Endothelial cell of umbilical vein (primary cell): ENCODE measurements at regions not wholly inside any gene's neighbourhood (a gene's known extent, or its start where the extent isn't known, plus 50 kb on each side); places are given as distances from the start of the nearest gene placed in this dataset.

ENCODE experiments used
- BruUV-seq: library from RNA; stranded (reverse); fragments of 400-500 nt; replicated peaks from 2 replicates; lab custom pipeline; 2021; lab: Mats Ljungman, UMichigan
- CTCF ChIA-PET: fragments of 300-600, 350-600 bp; sonication (Branson Sonifier 250); formaldehyde crosslinking; loops from one replicate; lab custom pipeline; 2021; ENCODE audit warnings: antibody characterized with exemption, inconsistent platforms; lab: Charles Lee
- POLR2A ChIA-PET: fragments of 300-600, 350-600 bp; sonication (Branson Sonifier 250); formaldehyde crosslinking; loops from one replicate; lab custom pipeline; 2021; ENCODE audit warnings: antibody characterized with exemption, inconsistent platforms; lab: Charles Lee
- DNase-seq: peaks from one replicate; pipeline ENCODE4 v3.0.0-alpha.2; 2011; ENCODE audit warnings: low read depth, low spot score
- FAIRE-seq: peaks from 2 replicates; lab custom pipeline; 2011; peaks lifted over from hg19 to GRCh38; lab: Jason Lieb, UNC
- H2AFZ ChIP-seq: 2 replicates; pipeline ENCODE4 v1.6.0; 2012; ENCODE audit warnings: low read depth, low read length, control low read depth, inconsistent platforms
- H3K27ac ChIP-seq: 2 replicates; pipeline ENCODE4 v1.5.1; 2011; ENCODE audit warnings: low read depth, mild to moderate bottlenecking, control low read depth, low read length, moderate library complexity; ENCODE audit not compliant: insufficient read depth
- H3K27me3 ChIP-seq, 2 experiments: 2 replicates each; pipeline versions ENCODE4 v1.6.0 to v1.6.1; 2011; ENCODE audit warnings: low read length in 2 of 2, mixed read lengths in 1 of 2; ENCODE audit not compliant: control insufficient read depth in 2 of 2, insufficient read depth in 2 of 2
- H3K36me3 ChIP-seq, 2 experiments: 2 replicates in 1 of 2; 3 replicates in 1 of 2; pipeline ENCODE4 v1.5.1; 2011; ENCODE audit warnings: low read length in 2 of 2, mild to moderate bottlenecking in 1 of 2, moderate library complexity in 1 of 2; ENCODE audit not compliant: control insufficient read depth in 2 of 2, insufficient read depth in 2 of 2; ENCODE audit errors: extremely low read depth in 1 of 2
- H3K4me1 ChIP-seq: 3 replicates; pipeline ENCODE4 v1.5.1; 2011; ENCODE audit warnings: mild to moderate bottlenecking, low read length; ENCODE audit not compliant: control insufficient read depth, insufficient read depth; ENCODE audit errors: extremely low read depth
- H3K4me2 ChIP-seq: 2 replicates; pipeline ENCODE4 v1.6.1; 2011; ENCODE audit warnings: low read length, control low read depth, mixed read lengths; ENCODE audit not compliant: insufficient read depth
- H3K4me3 ChIP-seq, 3 experiments: fragments of 200-600 bp in 1 of 3; sonication (generic), shearing (Covaris generic) in 1 of 3; replicated peaks in 1 of 3; 2 replicates each; pipeline ENCODE4 v1.5.1; 2011 to 2016; ENCODE audit warnings: control low read depth in 3 of 3, low read length in 3 of 3, mild to moderate bottlenecking in 2 of 3, inconsistent platforms in 1 of 3, low read depth in 1 of 3, moderate library complexity in 1 of 3; ENCODE audit not compliant: insufficient read depth in 1 of 3
- H3K79me2 ChIP-seq: 2 replicates; pipeline ENCODE4 v1.6.0; 2012; ENCODE audit warnings: low read length, inconsistent platforms; ENCODE audit not compliant: control insufficient read depth, insufficient read depth
- H3K9ac ChIP-seq: replicated peaks from 2 replicates; pipeline ENCODE3; 2011; ENCODE audit warnings: low read length, control low read depth; ENCODE audit not compliant: insufficient read depth; ENCODE audit errors: extremely low read depth
- H3K9me1 ChIP-seq: replicated peaks from 3 replicates; pipeline ENCODE4 v1.6.0; 2011; ENCODE audit warnings: mild to moderate bottlenecking, low read length; ENCODE audit not compliant: control insufficient read depth, insufficient read depth; ENCODE audit errors: extremely low read depth
- H3K9me3 ChIP-seq: replicated peaks from 2 replicates; pipeline ENCODE4 v1.5.1; 2012; ENCODE audit warnings: low read length, inconsistent platforms; ENCODE audit not compliant: control insufficient read depth, insufficient read depth
- H4K20me1 ChIP-seq: replicated peaks from 2 replicates; pipeline ENCODE3; 2011; ENCODE audit warnings: mild to moderate bottlenecking, low read length; ENCODE audit not compliant: control insufficient read depth, insufficient read depth; ENCODE audit errors: extremely low read depth
- EZH2 ChIP-seq: IDR thresholded peaks from 2 replicates; pipeline ENCODE4 v1.6.1; 2012; ENCODE audit warnings: borderline replicate concordance, low read depth, mild to moderate bottlenecking, moderate library complexity, low read length, inconsistent platforms; ENCODE audit not compliant: severe bottlenecking
- FOS ChIP-seq: IDR thresholded peaks from 2 replicates; pipeline ENCODE4 v1.6.1; 2011; ENCODE audit warnings: mild to moderate bottlenecking, low read length, moderate library complexity, borderline replicate concordance; ENCODE audit not compliant: insufficient read depth
- GATA2 ChIP-seq: IDR thresholded peaks from 2 replicates; pipeline ENCODE4 v1.7.0; 2011; ENCODE audit warnings: low read depth, mild to moderate bottlenecking, moderate library complexity, mixed read lengths, low read length; ENCODE audit not compliant: insufficient read length, insufficient read depth
- JUN ChIP-seq: IDR thresholded peaks from 2 replicates; pipeline ENCODE4 v1.6.1; 2011; ENCODE audit warnings: borderline replicate concordance, low read depth; ENCODE audit not compliant: insufficient read length, insufficient read depth
- MYC ChIP-seq: IDR thresholded peaks from one replicate; pipeline ENCODE4 v1.6.1; 2011; ENCODE audit warnings: mild to moderate bottlenecking, low read depth, low read length
- POLR2A ChIP-seq: IDR thresholded peaks from 2 replicates; pipeline ENCODE4 v1.6.1; 2012; ENCODE audit warnings: low read depth, mild to moderate bottlenecking, control low read depth, low read length
- POLR2AphosphoS5 ChIP-seq: IDR thresholded peaks from 2 replicates; pipeline ENCODE4 v1.6.1; 2012; ENCODE audit warnings: low read depth, mild to moderate bottlenecking, control low read depth, low read length, moderate library complexity; ENCODE audit not compliant: insufficient read depth
- dilution Hi-C: fragments of 300-500 bp; cut with MboI; formaldehyde crosslinking; loops from one replicate; pipeline ENCODE4 v1.15.0; 2019; ENCODE audit warnings: low sequenced_read_pairs; ENCODE audit not compliant: extremely low pct_ligation_motif_present
- intact Hi-C: fragments of 100-400 bp; cut with micrococcal nuclease; formaldehyde crosslinking; loops from one replicate; pipeline ENCODE4 v1.10.0; 2022
- TF ChIP-seq, protein P1 (sequence below): IDR thresholded peaks from 2 replicates; pipeline ENCODE4 v1.6.1; 2011; ENCODE audit not compliant: insufficient read depth, insufficient read length
- TF ChIP-seq, protein P2 (sequence below), 2 donors: IDR thresholded peaks; 1 replicate in 1 of 2; 2 replicates in 1 of 2; pipeline ENCODE4 v1.5.1; 2011; ENCODE audit warnings: low read length in 2 of 2, mild to moderate bottlenecking in 2 of 2, moderate library complexity in 2 of 2, control low read depth in 1 of 2, inconsistent platforms in 1 of 2, low read depth in 1 of 2; ENCODE audit not compliant: insufficient read depth in 1 of 2; ENCODE audit errors: extremely low read depth in 1 of 2

DNA sequence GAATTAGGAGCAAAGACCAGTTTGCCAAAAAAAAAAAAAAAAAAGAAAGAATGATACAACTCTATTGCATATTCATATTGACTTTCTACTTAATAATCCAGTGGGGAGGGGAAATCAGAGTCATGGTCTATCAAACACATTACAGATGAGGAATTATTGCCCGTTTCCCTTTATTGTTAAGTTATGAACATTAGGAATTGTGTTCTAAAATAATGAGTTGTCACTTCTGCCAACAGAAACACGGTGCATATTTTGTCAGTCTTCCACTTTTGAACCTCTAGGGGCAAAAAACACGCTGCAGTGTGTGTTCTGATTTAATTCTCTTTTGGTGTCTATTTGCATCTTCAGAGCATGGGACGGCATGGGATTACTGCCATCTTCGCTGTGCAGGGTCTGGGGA, 115.7 kb upstream of the RHOBTB1 start:
- intact Hi-C loops, result loop anchor here (5.0 kb wide), 1 partner anchor 72 kb away; no protein-coding TSS in a partner anchor
- H3K79me2 ChIP-seq, result no peaks in the 10 kb centered on the region
- H3K4me3 ChIP-seq, result peak overlapping the region in 1 of 3 experiments; percentile 5
- peak; percentile 89 for DNase-seq
- H3K9me3 ChIP-seq, result no peaks in the 10 kb centered on the region
- ChIA-PET POLR2A (no interaction called here), CTCF (no interaction called here)
- H3K36me3 ChIP-seq, result no peaks in the 10 kb centered on the region
- H3K4me2 ChIP-seq, result peak overlapping the region; percentile 29
- peak; percentile 72 for FAIRE-seq
- BruUV-seq, result no TSS peak
- peaks cover 8% of the 10 kb centered on the region for H3K4me1 ChIP-seq
- peak overlapping the region; percentile 71 for H2AFZ ChIP-seq
- no peak overlapping the region for H3K9ac ChIP-seq
- no peaks in the 10 kb centered on the region for H4K20me1 ChIP-seq
- dilution Hi-C loops, result no loop called here
- H3K9me1 ChIP-seq, result peaks cover 4% of the 10 kb centered on the region
- no peak overlapping the region for H3K27ac ChIP-seq
- no peaks in the 10 kb centered on the region for H3K27me3 ChIP-seq
- TF ChIP-seq MYC, result no peak
- no peak for TF ChIP-seq FOS
- TF ChIP-seq GATA2, result no peak
- TF ChIP-seq, protein P1, sequence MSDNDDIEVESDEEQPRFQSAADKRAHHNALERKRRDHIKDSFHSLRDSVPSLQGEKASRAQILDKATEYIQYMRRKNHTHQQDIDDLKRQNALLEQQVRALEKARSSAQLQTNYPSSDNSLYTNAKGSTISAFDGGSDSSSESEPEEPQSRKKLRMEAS, result no peak
- TF ChIP-seq EZH2, result no peak
- TF ChIP-seq POLR2AphosphoS5, result no peak
- no peak for TF ChIP-seq POLR2A
- TF ChIP-seq, protein P2, sequence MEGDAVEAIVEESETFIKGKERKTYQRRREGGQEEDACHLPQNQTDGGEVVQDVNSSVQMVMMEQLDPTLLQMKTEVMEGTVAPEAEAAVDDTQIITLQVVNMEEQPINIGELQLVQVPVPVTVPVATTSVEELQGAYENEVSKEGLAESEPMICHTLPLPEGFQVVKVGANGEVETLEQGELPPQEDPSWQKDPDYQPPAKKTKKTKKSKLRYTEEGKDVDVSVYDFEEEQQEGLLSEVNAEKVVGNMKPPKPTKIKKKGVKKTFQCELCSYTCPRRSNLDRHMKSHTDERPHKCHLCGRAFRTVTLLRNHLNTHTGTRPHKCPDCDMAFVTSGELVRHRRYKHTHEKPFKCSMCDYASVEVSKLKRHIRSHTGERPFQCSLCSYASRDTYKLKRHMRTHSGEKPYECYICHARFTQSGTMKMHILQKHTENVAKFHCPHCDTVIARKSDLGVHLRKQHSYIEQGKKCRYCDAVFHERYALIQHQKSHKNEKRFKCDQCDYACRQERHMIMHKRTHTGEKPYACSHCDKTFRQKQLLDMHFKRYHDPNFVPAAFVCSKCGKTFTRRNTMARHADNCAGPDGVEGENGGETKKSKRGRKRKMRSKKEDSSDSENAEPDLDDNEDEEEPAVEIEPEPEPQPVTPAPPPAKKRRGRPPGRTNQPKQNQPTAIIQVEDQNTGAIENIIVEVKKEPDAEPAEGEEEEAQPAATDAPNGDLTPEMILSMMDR (IDR thresholded peaks at IDR 0.05; ENCODE audit: extremely low read depth in 1 of 2, insufficient read depth in 1 of 2, low read depth in 1 of 2, low read length in 2 of 2), result no peak
- no peak for TF ChIP-seq JUN
